GM12878 (cell line): ENCODE measurements at regions not wholly inside any gene's neighbourhood (a gene's known extent, or its start where the extent isn't known, plus 50 kb on each side); places are given as distances from the start of the nearest gene placed in this dataset.

Experiments
- ATAC-seq: fragments of 200-7000 bp; cut with Tn5 transposase; 3 replicates; pipeline ENCODE4 v1.9.1; 2020; ENCODE audit warnings: mild to moderate bottlenecking, moderate library complexity
- BruUV-seq: library from RNA; stranded (reverse); fragments of 400-500 nt; replicated peaks from 2 replicates; lab custom pipeline; 2021; lab: Mats Ljungman, UMichigan
- CTCF ChIA-PET: fragments of 300-600 bp; sonication (Branson Sonifier 250); formaldehyde crosslinking; extraction: SDS; loops from one replicate; lab custom pipeline; 2021; ENCODE audit warnings: inconsistent platforms; lab: Yijun Ruan, JAX
- POLR2A ChIA-PET: fragments of 350-600 bp; formaldehyde crosslinking; extraction: SDS; loops from one replicate; lab custom pipeline; 2021; ENCODE audit warnings: inconsistent platforms; lab: Charles Lee
- RAD21 ChIA-PET: fragments of 300-600 bp; sonication (Branson Sonifier 250); formaldehyde crosslinking; loops from one replicate; lab custom pipeline; 2023; ENCODE audit warnings: antibody characterized with exemption; ENCODE audit not compliant: unreplicated experiment; lab: Charles Lee
- SMC1A ChIA-PET: fragments of 300-600 bp; sonication (Branson Sonifier 250); formaldehyde crosslinking; loops from one replicate; lab custom pipeline; 2023; ENCODE audit not compliant: unreplicated experiment, uncharacterized antibody; lab: Charles Lee
- DNase-seq: peaks from one replicate; pipeline ENCODE4 v3.0.0-alpha.2; 2011; ENCODE audit warnings: low read depth, low spot score
- FAIRE-seq: peaks from 3 replicates; lab custom pipeline; 2011; peaks lifted over from hg19 to GRCh38; lab: Jason Lieb, UNC
- H2AFZ ChIP-seq: 2 replicates; pipeline ENCODE4 v1.6.0; 2011; ENCODE audit warnings: low read depth, low read length, control low read depth; ENCODE audit not compliant: control insufficient read depth
- H3K27ac ChIP-seq: 2 replicates; pipeline ENCODE4 v1.5.1; 2011; ENCODE audit warnings: control low read depth; ENCODE audit not compliant: control insufficient read depth, insufficient read depth
- H3K27me3 ChIP-seq, 2 experiments: replicated peaks in 1 of 2; 2 replicates each; pipeline versions ENCODE4 v1.6.0 to v1.6.1; 2011; ENCODE audit warnings: low read length in 1 of 2; ENCODE audit not compliant: control insufficient read depth in 2 of 2, insufficient read depth in 2 of 2
- H3K36me3 ChIP-seq, 2 experiments: 2 replicates each; pipeline ENCODE4 v1.5.1; 2011; ENCODE audit warnings: low read length in 1 of 2; ENCODE audit not compliant: control insufficient read depth in 2 of 2, insufficient read depth in 2 of 2
- H3K4me1 ChIP-seq: 2 replicates; pipeline ENCODE4 v1.6.1; 2011; ENCODE audit warnings: mild to moderate bottlenecking, low read length, moderate library complexity, mixed read lengths; ENCODE audit not compliant: control insufficient read depth, insufficient read depth
- H3K4me2 ChIP-seq: 2 replicates; pipeline ENCODE4 v1.6.0; 2011; ENCODE audit warnings: control low read depth; ENCODE audit not compliant: control insufficient read depth, insufficient read depth
- H3K4me3 ChIP-seq: fragments of 200-600 bp; sonication (generic); 2 replicates; pipeline ENCODE4 v1.5.1; 2016
- H3K79me2 ChIP-seq: 2 replicates; pipeline ENCODE4 v1.6.0; 2011; ENCODE audit warnings: low read length; ENCODE audit not compliant: control insufficient read depth, insufficient read depth
- H3K9ac ChIP-seq: 2 replicates; pipeline ENCODE4 v1.8.0; 2011; ENCODE audit warnings: low read length, control low read depth, mixed read lengths; ENCODE audit not compliant: control insufficient read depth, insufficient read depth
- H3K9me3 ChIP-seq: replicated peaks from 3 replicates; pipeline ENCODE4 v1.5.1; 2011; ENCODE audit warnings: mild to moderate bottlenecking, low read length; ENCODE audit not compliant: control insufficient read depth, insufficient read depth
- H4K20me1 ChIP-seq: 2 replicates; pipeline ENCODE4 v1.6.0; 2011; ENCODE audit not compliant: control insufficient read depth, insufficient read depth
- BCL11A ChIP-seq: IDR thresholded peaks from 2 replicates; pipeline ENCODE4 v1.6.1; 2011; ENCODE audit warnings: low read depth, low read length
- BHLHE40 ChIP-seq, 2 experiments: fragments of 450-650 bp in 1 of 2; IDR thresholded peaks; 2 replicates each; pipeline ENCODE4 v1.6.1; 2011 to 2017; ENCODE audit warnings: low read depth in 2 of 2, borderline replicate concordance in 1 of 2, improper control_type of control experiment in 1 of 2, low read length in 1 of 2, mild to moderate bottlenecking in 1 of 2
- EP300 ChIP-seq, 2 experiments: fragments of 150-350 bp in 1 of 2; IDR thresholded peaks; 2 replicates each; pipeline ENCODE4 v1.6.1; 2011 to 2012; ENCODE audit warnings: low read depth in 2 of 2, low read length in 2 of 2, borderline replicate concordance in 1 of 2, improper control_type of control experiment in 1 of 2, inconsistent platforms in 1 of 2; ENCODE audit not compliant: control insufficient read depth in 1 of 2
- MTA2 ChIP-seq: fragments of 450-650 bp; IDR thresholded peaks from 2 replicates; pipeline ENCODE4 v1.6.1; 2016; ENCODE audit warnings: low read depth, mild to moderate bottlenecking, moderate library complexity
- PBX3 ChIP-seq: IDR thresholded peaks from 2 replicates; pipeline ENCODE4 v1.6.1; 2011; ENCODE audit warnings: mild to moderate bottlenecking, low read depth, low read length, moderate library complexity; ENCODE audit not compliant: insufficient replicate concordance
- SP1 ChIP-seq: IDR thresholded peaks from one replicate; pipeline ENCODE4 v1.6.1; 2011; ENCODE audit warnings: low read depth, low read length
- SREBF1 ChIP-seq: IDR thresholded peaks from 2 replicates; pipeline ENCODE4 v1.6.1; 2012; ENCODE audit warnings: mild to moderate bottlenecking, low read length
- TCF12 ChIP-seq: IDR thresholded peaks from 2 replicates; pipeline ENCODE4 v1.6.1; 2011; ENCODE audit warnings: low read depth, mild to moderate bottlenecking, low read length
- WGBS: methylation state at CpG from one replicate; pipeline ENCODE4 v1.1.6; 2016; ENCODE audit warnings: low lambda C conversion rate; ENCODE audit not compliant: insufficient replicate concordance, insufficient coverage; ENCODE audit errors: missing lambda C conversion rate; 5-methylcytosine and 5-hydroxymethylcytosine counted together
- in situ Hi-C: fragments of 300-500 bp; cut with MboI; formaldehyde crosslinking; loops from 9 replicates; pipeline ENCODE4 v1.14.3; 2018; ENCODE audit warnings: mixed read lengths
- intact Hi-C: fragments of 100-400 bp; cut with micrococcal nuclease; formaldehyde crosslinking; loops from one replicate; pipeline ENCODE4 v1.14.2; 2022; ENCODE audit not compliant: unreplicated experiment
- TF ChIP-seq, protein P1 (sequence below): fragments of 450-650 bp; IDR thresholded peaks from 2 replicates; pipeline ENCODE4 v1.6.1; 2016; ENCODE audit warnings: mild to moderate bottlenecking

DNA sequence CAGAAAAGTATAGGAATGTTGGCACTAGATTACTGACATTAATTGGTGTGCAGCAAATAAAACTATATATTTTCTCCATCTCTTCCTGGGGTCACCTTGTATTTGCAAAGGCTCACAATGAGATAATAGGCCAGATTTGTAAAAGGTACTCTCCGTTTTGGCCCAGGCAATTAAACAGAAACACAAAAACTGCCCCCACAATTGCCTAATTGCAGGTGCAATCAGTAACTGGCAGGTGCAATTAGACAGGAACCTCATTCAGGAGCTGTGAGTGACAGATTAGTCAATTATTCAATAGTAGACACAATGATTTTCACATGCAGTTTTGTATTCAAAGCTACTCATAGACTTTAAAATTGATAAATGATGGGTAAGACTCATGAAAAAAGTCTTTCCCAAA is 451.4 kb upstream of the ID2 start:
- POLR2A ChIA-PET, result interaction anchor here (1.3 kb wide), 1 partner anchor 9 kb away, joined by 7 read pairs; no protein-coding TSS in a partner anchor
- CTCF ChIA-PET, result interaction anchor here (0.9 to 1.5 kb wide), 3 partner anchors 8 to 122 kb away, joined by 3 to 5 read pairs (median 3); no protein-coding TSS in a partner anchor
- in situ Hi-C loops, result loop anchor here (10.0 kb wide), 1 partner anchor 454 kb away; the partner anchor contains the start of gene ID2

More for the DNA sequence above, 451.4 kb upstream of the ID2 start:
- peaks cover 2% of the 10 kb centered on the region for H3K9me3 ChIP-seq
- H3K4me1 ChIP-seq, result peaks cover 33% of the 10 kb centered on the region
- no peak overlapping the region for H3K4me3 ChIP-seq
- FAIRE-seq (no peak), ATAC-seq (no peak), DNase-seq (no peak)
- 60% methylated on average over 1 of the region's 1 CpG for WGBS
- no peak overlapping the region for H2AFZ ChIP-seq
- no peaks in the 10 kb centered on the region for H4K20me1 ChIP-seq
- H3K4me2 ChIP-seq, result no peak overlapping the region
- no peak overlapping the region; the same call in 1 of the 2 replicates for H3K27ac ChIP-seq
- H3K79me2 ChIP-seq, result no peaks in the 10 kb centered on the region
- intact Hi-C loops, result loop anchor here (2.0 to 10.0 kb wide), 5 partner anchors 178 to 796 kb away; partner anchors contain the start of gene ID2
- no peaks in the 10 kb centered on the region for H3K27me3 ChIP-seq
- RAD21 ChIA-PET, result interaction anchor here (0.6 to 2.6 kb wide), 5 partner anchors 9 to 344 kb away, joined by 3 to 25 read pairs (median 5); no protein-coding TSS in a partner anchor
- SMC1A ChIA-PET, result interaction anchor here (0.7 to 2.8 kb wide), 15 partner anchors 9 to 505 kb away, joined by 3 to 12 read pairs (median 3); no protein-coding TSS in a partner anchor
- H3K9ac ChIP-seq, result no peak overlapping the region
- H3K36me3 ChIP-seq, result no peaks in the 10 kb centered on the region
- BruUV-seq, result no TSS peak
- TF ChIP-seq TCF12 (0 out of 2 replicates have a peak, but pooled peaks have one; percentile 33), BCL11A (peak; percentile 58; the same call in 1 of the 2 replicates), EP300 (IDR thresholded peaks at IDR 0.05; ENCODE audit: borderline replicate concordance in 1 of 2, control insufficient read depth in 1 of 2, low read depth in 2 of 2, low read length in 2 of 2) (no peak), SREBF1 (no peak), MTA2 (peak; percentile 87), BHLHE40 (IDR thresholded peaks at IDR 0.05; ENCODE audit: borderline replicate concordance in 1 of 2, low read depth in 2 of 2, low read length in 1 of 2) (peak in 1 of 2 experiments; percentile 39; a peak in 1 of 4 replicates), PBX3 (peak; percentile 24), SP1 (no peak)
- TF ChIP-seq, protein P1, sequence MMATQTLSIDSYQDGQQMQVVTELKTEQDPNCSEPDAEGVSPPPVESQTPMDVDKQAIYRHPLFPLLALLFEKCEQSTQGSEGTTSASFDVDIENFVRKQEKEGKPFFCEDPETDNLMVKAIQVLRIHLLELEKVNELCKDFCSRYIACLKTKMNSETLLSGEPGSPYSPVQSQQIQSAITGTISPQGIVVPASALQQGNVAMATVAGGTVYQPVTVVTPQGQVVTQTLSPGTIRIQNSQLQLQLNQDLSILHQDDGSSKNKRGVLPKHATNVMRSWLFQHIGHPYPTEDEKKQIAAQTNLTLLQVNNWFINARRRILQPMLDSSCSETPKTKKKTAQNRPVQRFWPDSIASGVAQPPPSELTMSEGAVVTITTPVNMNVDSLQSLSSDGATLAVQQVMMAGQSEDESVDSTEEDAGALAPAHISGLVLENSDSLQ, result peak; percentile 69
- TF ChIP-seq, all 136 proteins: peak for 6
